PC-9 (cell line): ENCODE measurements at regions not wholly inside any gene's neighbourhood (a gene's known extent, or its start where the extent isn't known, plus 50 kb on each side); places are given as distances from the start of the nearest gene placed in this dataset.

Experiments
- BruUV-seq: library from RNA; stranded (reverse); fragments of 400-500 nt; replicated peaks from 2 replicates; lab custom pipeline; 2021; lab: Mats Ljungman, UMichigan
- CTCF ChIA-PET: fragments of 300-600 bp; sonication (Branson Sonifier 250); formaldehyde crosslinking; loops from one replicate; lab custom pipeline; 2022; ENCODE audit warnings: antibody characterized with exemption; lab: Charles Lee
- POLR2A ChIA-PET: fragments of 300-600 bp; sonication (Branson Sonifier 250); formaldehyde crosslinking; loops from one replicate; lab custom pipeline; 2022; ENCODE audit warnings: antibody characterized with exemption; ENCODE audit not compliant: unreplicated experiment; lab: Charles Lee
- DNase-seq, 2 experiments: peaks; one replicate each; pipeline versions ENCODE4 v3.0.0 to v3.0.0-alpha.2; 2015 to 2022; ENCODE audit warnings: mixed read lengths in 1 of 2
- H2AFZ ChIP-seq: fragments of 200-600 bp; sonication (generic); 2 replicates; pipeline ENCODE4 v1.8.1; 2017; ENCODE audit warnings: antibody characterized with exemption
- H3F3A ChIP-seq: fragments of 200-600 bp; sonication (generic); 2 replicates; pipeline ENCODE4 v1.8.1; 2017; ENCODE audit warnings: antibody characterized with exemption, mild to moderate bottlenecking, low read depth; ENCODE audit not compliant: insufficient read depth
- H3K27ac ChIP-seq: fragments of 200-600 bp; sonication (generic); 2 replicates; pipeline ENCODE4 v1.6.1; 2016; ENCODE audit warnings: mixed run types
- H3K27me3 ChIP-seq: fragments of 200-600 bp; sonication (generic); 2 replicates; pipeline ENCODE4 v1.6.1; 2016; ENCODE audit warnings: low read depth, mixed run types; ENCODE audit not compliant: insufficient read depth
- H3K36me3 ChIP-seq: fragments of 200-600 bp; sonication (generic); 2 replicates; pipeline ENCODE4 v1.6.1; 2016; ENCODE audit warnings: low read depth, mixed run types
- H3K4me1 ChIP-seq: fragments of 200-600 bp; sonication (generic); replicated peaks from 2 replicates; pipeline ENCODE4 v1.6.1; 2016; ENCODE audit warnings: mixed run types; ENCODE audit not compliant: insufficient read depth
- H3K4me2 ChIP-seq: fragments of 200-600 bp; sonication (generic); 2 replicates; pipeline ENCODE4 v1.6.1; 2017; ENCODE audit warnings: mixed run types
- H3K4me3 ChIP-seq: fragments of 200-600 bp; sonication (generic); 2 replicates; pipeline ENCODE4 v1.6.1; 2016; ENCODE audit warnings: mixed run types
- H3K79me2 ChIP-seq: fragments of 200-600 bp; sonication (generic); 2 replicates; pipeline ENCODE4 v1.6.1; 2017; ENCODE audit warnings: low read depth, mixed run types
- H3K9me2 ChIP-seq: fragments of 200-600 bp; sonication (generic); 2 replicates; pipeline ENCODE4 v1.8.1; 2017; ENCODE audit warnings: mild to moderate bottlenecking; ENCODE audit not compliant: insufficient read depth
- H3K9me3 ChIP-seq: fragments of 200-600 bp; sonication (generic); 2 replicates; pipeline ENCODE4 v1.8.1; 2016; ENCODE audit warnings: low read depth; ENCODE audit not compliant: insufficient read depth
- H4K20me1 ChIP-seq: fragments of 200-600 bp; sonication (generic); 2 replicates; pipeline ENCODE4 v1.8.1; 2017; ENCODE audit not compliant: insufficient read depth
- EZH2 ChIP-seq: fragments of 200-600 bp; sonication (generic); IDR thresholded peaks from 2 replicates; pipeline ENCODE4 v1.8.0; 2017; ENCODE audit warnings: antibody characterized with exemption, low read depth
- intact Hi-C: fragments of 100-400 bp; cut with micrococcal nuclease; formaldehyde crosslinking; loops from one replicate; pipeline ENCODE4 v1.10.0; 2022; ENCODE audit not compliant: unreplicated experiment
- TF ChIP-seq, protein P1 (sequence below): fragments of 200-600 bp; sonication (generic); conservative IDR thresholded peaks from 2 replicates; pipeline ENCODE4 v1.6.1; 2017; ENCODE audit warnings: mixed run types, antibody characterized with exemption, mild to moderate bottlenecking, moderate library complexity

DNA sequence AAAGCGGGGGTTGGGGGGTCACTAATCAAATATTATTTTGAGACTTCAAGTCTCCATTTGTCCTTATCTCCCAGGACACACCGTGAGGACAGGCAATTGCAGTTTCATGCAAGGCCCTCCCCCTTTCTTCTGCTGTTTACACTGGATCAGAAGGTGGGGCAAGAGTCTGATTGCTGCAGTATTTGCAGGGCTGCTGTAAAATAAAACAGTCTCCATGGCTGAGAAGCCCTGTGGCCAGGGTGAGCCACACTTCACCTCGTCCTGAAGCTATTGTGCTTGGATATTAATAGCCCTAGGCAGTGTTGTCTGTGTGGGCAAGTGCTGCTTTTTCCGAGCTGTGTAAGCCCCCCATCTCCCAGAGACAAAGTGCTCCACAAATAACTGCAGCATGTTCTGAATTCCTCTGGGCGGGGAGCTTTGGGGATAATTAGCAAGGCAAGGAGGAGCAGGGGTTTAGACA, 187.4 kb upstream of the NTF3 start:
- intact Hi-C loops = no loop called here
- H3K27me3 ChIP-seq = peaks cover 11% of the 10 kb centered on the region; the same call in 1 of the 2 replicates
- H3K27ac ChIP-seq = no peak overlapping the region
- H3K9me3 ChIP-seq = no peaks in the 10 kb centered on the region
- H4K20me1 ChIP-seq = no peaks in the 10 kb centered on the region
- no peak overlapping the region for H2AFZ ChIP-seq
- no peaks in the 10 kb centered on the region for H3K79me2 ChIP-seq
- H3K4me1 ChIP-seq = no peaks in the 10 kb centered on the region
- no peaks in the 10 kb centered on the region for H3F3A ChIP-seq
- no peak for DNase-seq
- no peaks in the 10 kb centered on the region for H3K9me2 ChIP-seq
- POLR2A ChIA-PET = no interaction called here
- no peak for TF ChIP-seq EZH2
- TF ChIP-seq, protein P1, sequence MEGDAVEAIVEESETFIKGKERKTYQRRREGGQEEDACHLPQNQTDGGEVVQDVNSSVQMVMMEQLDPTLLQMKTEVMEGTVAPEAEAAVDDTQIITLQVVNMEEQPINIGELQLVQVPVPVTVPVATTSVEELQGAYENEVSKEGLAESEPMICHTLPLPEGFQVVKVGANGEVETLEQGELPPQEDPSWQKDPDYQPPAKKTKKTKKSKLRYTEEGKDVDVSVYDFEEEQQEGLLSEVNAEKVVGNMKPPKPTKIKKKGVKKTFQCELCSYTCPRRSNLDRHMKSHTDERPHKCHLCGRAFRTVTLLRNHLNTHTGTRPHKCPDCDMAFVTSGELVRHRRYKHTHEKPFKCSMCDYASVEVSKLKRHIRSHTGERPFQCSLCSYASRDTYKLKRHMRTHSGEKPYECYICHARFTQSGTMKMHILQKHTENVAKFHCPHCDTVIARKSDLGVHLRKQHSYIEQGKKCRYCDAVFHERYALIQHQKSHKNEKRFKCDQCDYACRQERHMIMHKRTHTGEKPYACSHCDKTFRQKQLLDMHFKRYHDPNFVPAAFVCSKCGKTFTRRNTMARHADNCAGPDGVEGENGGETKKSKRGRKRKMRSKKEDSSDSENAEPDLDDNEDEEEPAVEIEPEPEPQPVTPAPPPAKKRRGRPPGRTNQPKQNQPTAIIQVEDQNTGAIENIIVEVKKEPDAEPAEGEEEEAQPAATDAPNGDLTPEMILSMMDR = no peak
- CTCF ChIA-PET = no interaction called here
- no peaks in the 10 kb centered on the region for H3K36me3 ChIP-seq
- H3K4me2 ChIP-seq = no peak overlapping the region
- no peak overlapping the region for H3K4me3 ChIP-seq
- BruUV-seq = no TSS peak

DNA sequence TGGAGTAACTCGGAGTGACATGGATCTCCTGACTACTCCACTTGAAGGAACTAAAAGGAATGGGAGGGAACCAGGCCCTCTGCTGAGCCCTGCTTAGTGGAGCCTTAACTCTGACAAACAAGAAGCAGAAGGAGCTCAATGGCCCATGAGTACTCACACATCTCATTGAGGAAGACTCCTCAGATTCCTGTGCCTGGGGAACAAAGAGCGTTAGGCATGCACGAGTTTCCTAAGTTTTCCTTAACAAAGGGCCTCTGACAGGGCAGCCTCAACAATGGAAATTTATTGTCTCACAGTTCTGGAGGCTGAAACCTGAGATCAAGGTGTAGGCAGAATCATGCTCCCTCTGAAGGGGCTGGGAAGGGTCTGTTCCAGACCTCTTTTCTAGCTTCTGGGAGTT, 185.7 kb upstream of the NTF3 start:
- H4K20me1 ChIP-seq = no peaks in the 10 kb centered on the region
- no peaks in the 10 kb centered on the region for H3K4me1 ChIP-seq
- H3K9me2 ChIP-seq = no peaks in the 10 kb centered on the region
- CTCF ChIA-PET = no interaction called here
- no peaks in the 10 kb centered on the region for H3K9me3 ChIP-seq
- DNase-seq = no peak
- H3F3A ChIP-seq = no peaks in the 10 kb centered on the region
- no peak overlapping the region for H2AFZ ChIP-seq
- H3K36me3 ChIP-seq = no peaks in the 10 kb centered on the region
- no peak for TF ChIP-seq EZH2
- TF ChIP-seq, protein P1 = no peak
- no peaks in the 10 kb centered on the region for H3K79me2 ChIP-seq
- H3K27ac ChIP-seq = no peak overlapping the region
- H3K27me3 ChIP-seq = peaks cover 7% of the 10 kb centered on the region; the same call in 1 of the 2 replicates
- H3K4me3 ChIP-seq = no peak overlapping the region
- POLR2A ChIA-PET = no interaction called here
- no peak overlapping the region for H3K4me2 ChIP-seq
- BruUV-seq = no TSS peak
- intact Hi-C loops = no loop called here

DNA sequence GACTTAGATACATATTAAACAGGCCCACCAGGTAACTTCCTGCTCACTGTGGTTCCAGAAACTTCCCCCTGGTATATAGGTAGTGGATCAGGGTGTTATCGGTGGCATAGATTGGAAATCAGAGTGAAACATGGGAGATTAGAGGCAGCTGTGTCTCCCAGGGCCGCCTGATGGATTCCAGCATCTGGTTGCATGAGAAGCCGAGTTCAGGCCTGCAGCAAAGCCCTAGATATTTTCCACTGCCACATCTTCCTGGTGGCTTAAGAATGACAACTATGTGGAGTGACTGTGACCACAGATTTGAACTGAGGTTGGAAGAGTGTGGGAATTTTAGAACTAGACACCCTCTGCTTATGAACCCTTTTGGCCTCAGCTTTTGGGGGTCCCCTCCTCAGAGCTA, 184.8 kb upstream of the NTF3 start:
- DNase-seq = no peak
- no TSS peak for BruUV-seq
- H2AFZ ChIP-seq = no peak overlapping the region
- peaks cover 4% of the 10 kb centered on the region; the same call in 1 of the 2 replicates for H3K27me3 ChIP-seq
- no peak overlapping the region for H3K4me3 ChIP-seq
- H3K4me1 ChIP-seq = no peaks in the 10 kb centered on the region
- no peak overlapping the region for H3K4me2 ChIP-seq
- H3K9me2 ChIP-seq = no peaks in the 10 kb centered on the region
- H3K9me3 ChIP-seq = no peaks in the 10 kb centered on the region
- CTCF ChIA-PET = no interaction called here
- H4K20me1 ChIP-seq = no peaks in the 10 kb centered on the region
- POLR2A ChIA-PET = no interaction called here
- no peaks in the 10 kb centered on the region for H3F3A ChIP-seq
- TF ChIP-seq, protein P1 = no peak
- no peak for TF ChIP-seq EZH2
- H3K36me3 ChIP-seq = no peaks in the 10 kb centered on the region
- intact Hi-C loops = no loop called here
- H3K27ac ChIP-seq = no peak overlapping the region
- H3K79me2 ChIP-seq = no peaks in the 10 kb centered on the region
